Gastrocnemius medialis (tissue), 4 donors: ENCODE measurements at regions not wholly inside any gene's neighbourhood (a gene's known extent, or its start where the extent isn't known, plus 50 kb on each side); places are given as distances from the start of the nearest gene placed in this dataset.

Experiments used
- CTCF ChIP-seq, 5 experiments: fragments of 450-650 bp in 3 of 5; fragments of 200-600 bp in 2 of 5; sonication (generic) in 2 of 5; IDR thresholded peaks in 4 of 5; conservative IDR thresholded peaks in 1 of 5; 1 replicate in 4 of 5; 2 replicates in 1 of 5; pipeline ENCODE4 v1.5.1; 2016 to 2019; ENCODE audit warnings: antibody characterized with exemption in 5 of 5, mild to moderate bottlenecking in 3 of 5, moderate library complexity in 3 of 5
- POLR2A ChIP-seq, 2 donors: fragments of 450-650 bp; IDR thresholded peaks; one replicate each; pipeline ENCODE4 v1.6.1; 2017; ENCODE audit warnings: antibody characterized with exemption in 2 of 2, mild to moderate bottlenecking in 2 of 2, moderate library complexity in 2 of 2

- TF ChIP-seq POLR2A (IDR thresholded peaks at IDR 0.05) = no peak
- TF ChIP-seq CTCF (IDR thresholded peaks at IDR 0.05 in 4 of 5, conservative IDR thresholded peaks at IDR 0.05 in 1 of 5) = no peak
Observed at GRCh38 chr5:4215143-4215542, 619.5 kb downstream of the IRX1 start.
